ENCODE measurements at regions not wholly inside any gene's neighbourhood (a gene's known extent, or its start where the extent isn't known, plus 50 kb on each side); places are given as distances from the start of the nearest gene placed in this dataset.

GRCh38 chr7:135856356-135857144, 107.9 kb upstream of the FAM180A start:
- FAIRE-seq (no peak), DNase-seq (ENCODE audit: low read depth) (peak; percentile 54)
- no peaks in the 10 kb centered on the region for H3K27me3 ChIP-seq (ENCODE audit: control insufficient read depth, insufficient read depth, low read length)
- H3K36me3 ChIP-seq (ENCODE audit: control insufficient read depth, insufficient read depth, low read length): no peaks in the 10 kb centered on the region
- H3K4me3 ChIP-seq (ENCODE audit: low read depth, low read length): no peak overlapping the region
- TF ChIP-seq CTCF (IDR thresholded peaks at IDR 0.05; ENCODE audit: insufficient read depth, low read length, severe bottlenecking): no peak

GRCh38 chr7:135855846-135856245, 107.2 kb upstream of the FAM180A start:
- Histone ChIP-seq H3K36me3 (ENCODE audit: control insufficient read depth, insufficient read depth, low read length) (no peaks in the 10 kb centered on the region), H3K4me3 (ENCODE audit: low read depth, low read length) (no peak overlapping the region), H3K27me3 (ENCODE audit: control insufficient read depth, insufficient read depth, low read length) (no peaks in the 10 kb centered on the region)
- TF ChIP-seq CTCF (IDR thresholded peaks at IDR 0.05; ENCODE audit: insufficient read depth, low read length, severe bottlenecking): no peak
- peak; percentile 71 for DNase-seq (ENCODE audit: low read depth)
- no peak for FAIRE-seq

- DNase-seq (ENCODE audit: low read depth) (no peak), FAIRE-seq (no peak)
- Histone ChIP-seq H3K36me3 (ENCODE audit: control insufficient read depth, insufficient read depth, low read length) (no peaks in the 10 kb centered on the region), H3K27me3 (ENCODE audit: control insufficient read depth, insufficient read depth, low read length) (no peaks in the 10 kb centered on the region), H3K4me3 (ENCODE audit: low read depth, low read length) (no peak overlapping the region)
- no peak for TF ChIP-seq CTCF (IDR thresholded peaks at IDR 0.05; ENCODE audit: insufficient read depth, low read length, severe bottlenecking)
These were observed 104.9 kb upstream of the FAM180A start for GRCh38 chr7:135853499-135853898.

- FAIRE-seq (no peak), DNase-seq (ENCODE audit: low read depth) (no peak)
- H3K27me3 ChIP-seq (ENCODE audit: control insufficient read depth, insufficient read depth, low read length): no peaks in the 10 kb centered on the region
- H3K4me3 ChIP-seq (ENCODE audit: low read depth, low read length): no peak overlapping the region
- H3K36me3 ChIP-seq (ENCODE audit: control insufficient read depth, insufficient read depth, low read length): no peaks in the 10 kb centered on the region
- no peak for TF ChIP-seq CTCF (IDR thresholded peaks at IDR 0.05; ENCODE audit: insufficient read depth, low read length, severe bottlenecking)
These were observed 104.4 kb upstream of the FAM180A start for GRCh38 chr7:135853008-135853407.

- H3K36me3 ChIP-seq (ENCODE audit: control insufficient read depth, insufficient read depth, low read length): no peaks in the 10 kb centered on the region
- no peak for DNase-seq (ENCODE audit: low read depth)
- H3K27me3 ChIP-seq (ENCODE audit: control insufficient read depth, insufficient read depth, low read length): no peaks in the 10 kb centered on the region
- no peak for FAIRE-seq
- H3K4me3 ChIP-seq (ENCODE audit: low read depth, low read length): no peak overlapping the region
- no peak for TF ChIP-seq CTCF (IDR thresholded peaks at IDR 0.05; ENCODE audit: insufficient read depth, low read length, severe bottlenecking)
These were observed 98.6 kb upstream of the FAM180A start for GRCh38 chr7:135847242-135847641.

- DNase-seq (ENCODE audit: low read depth): no peak
- TF ChIP-seq CTCF (IDR thresholded peaks at IDR 0.05; ENCODE audit: insufficient read depth, low read length, severe bottlenecking): no peak
- no peak overlapping the region for H3K4me3 ChIP-seq (ENCODE audit: low read depth, low read length)
- no peaks in the 10 kb centered on the region for H3K36me3 ChIP-seq (ENCODE audit: control insufficient read depth, insufficient read depth, low read length)
- H3K27me3 ChIP-seq (ENCODE audit: control insufficient read depth, insufficient read depth, low read length): no peaks in the 10 kb centered on the region
- no peak for FAIRE-seq
These were observed 97.7 kb upstream of the FAM180A start for GRCh38 chr7:135846339-135846738.

Data from bronchial epithelial cell (primary cell).